ENCODE measurements at regions not wholly inside any gene's neighbourhood (a gene's known extent, or its start where the extent isn't known, plus 50 kb on each side); places are given as distances from the start of the nearest gene placed in this dataset.

DNA sequence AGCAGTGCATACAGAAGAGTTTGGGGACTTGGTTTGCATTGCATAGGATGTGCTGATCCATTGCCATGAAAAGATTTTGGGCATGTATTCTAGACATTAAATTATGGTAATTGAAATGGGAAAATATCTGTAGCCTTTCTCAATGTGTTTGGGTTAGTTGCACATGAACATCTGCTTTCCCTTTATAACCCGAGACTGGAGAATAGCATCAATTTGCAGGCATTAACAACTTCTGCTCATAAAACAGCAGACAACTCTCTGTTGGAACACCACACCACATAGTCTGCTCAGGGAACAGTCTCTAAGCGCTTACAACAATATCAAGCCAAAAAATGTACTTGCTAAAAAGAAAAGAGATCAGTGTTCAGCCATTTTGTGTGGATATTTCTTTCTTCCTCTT is 1391.1 kb upstream of the LRRTM3 start:
- TF ChIP-seq POLR2A (IDR thresholded peaks at IDR 0.05): no peak
- TF ChIP-seq, protein P1, sequence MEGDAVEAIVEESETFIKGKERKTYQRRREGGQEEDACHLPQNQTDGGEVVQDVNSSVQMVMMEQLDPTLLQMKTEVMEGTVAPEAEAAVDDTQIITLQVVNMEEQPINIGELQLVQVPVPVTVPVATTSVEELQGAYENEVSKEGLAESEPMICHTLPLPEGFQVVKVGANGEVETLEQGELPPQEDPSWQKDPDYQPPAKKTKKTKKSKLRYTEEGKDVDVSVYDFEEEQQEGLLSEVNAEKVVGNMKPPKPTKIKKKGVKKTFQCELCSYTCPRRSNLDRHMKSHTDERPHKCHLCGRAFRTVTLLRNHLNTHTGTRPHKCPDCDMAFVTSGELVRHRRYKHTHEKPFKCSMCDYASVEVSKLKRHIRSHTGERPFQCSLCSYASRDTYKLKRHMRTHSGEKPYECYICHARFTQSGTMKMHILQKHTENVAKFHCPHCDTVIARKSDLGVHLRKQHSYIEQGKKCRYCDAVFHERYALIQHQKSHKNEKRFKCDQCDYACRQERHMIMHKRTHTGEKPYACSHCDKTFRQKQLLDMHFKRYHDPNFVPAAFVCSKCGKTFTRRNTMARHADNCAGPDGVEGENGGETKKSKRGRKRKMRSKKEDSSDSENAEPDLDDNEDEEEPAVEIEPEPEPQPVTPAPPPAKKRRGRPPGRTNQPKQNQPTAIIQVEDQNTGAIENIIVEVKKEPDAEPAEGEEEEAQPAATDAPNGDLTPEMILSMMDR (IDR thresholded peaks at IDR 0.05): no peak

Data from Peyer's patch (tissue), 4 donors.